ENCODE measurements at regions not wholly inside any gene's neighbourhood (a gene's known extent, or its start where the extent isn't known, plus 50 kb on each side); places are given as distances from the start of the nearest gene placed in this dataset.
"Not testable (repeated sequence)": the region's sequence is repeated elsewhere in the genome, so short reads cannot be mapped to it uniquely, and the experiment has no call there.

- DNase-seq (ENCODE audit: low spot score) = not testable (repeated sequence)
These were observed 323.0 kb upstream of the ATP10A start for GRCh38 chr15:26186138-26186537.

GRCh38 chr15:26182441-26182840, 319.3 kb upstream of the ATP10A start:
- no peak for DNase-seq (ENCODE audit: low spot score)

GRCh38 chr15:26179906-26180305, 316.8 kb upstream of the ATP10A start:
- DNase-seq (ENCODE audit: low spot score) = no peak

GRCh38 chr15:26178640-26179220, 315.6 kb upstream of the ATP10A start:
- no peak for DNase-seq (ENCODE audit: low spot score)

- no peak for DNase-seq (ENCODE audit: low spot score)
These were observed 314.7 kb upstream of the ATP10A start for GRCh38 chr15:26177816-26178215.

- DNase-seq (ENCODE audit: low spot score) = no peak
These were observed 313.7 kb upstream of the ATP10A start for GRCh38 chr15:26176831-26177230.

GRCh38 chr15:26171266-26171665, 308.1 kb upstream of the ATP10A start:
- DNase-seq (ENCODE audit: low spot score) = no peak

GRCh38 chr15:26166429-26166828, 303.3 kb upstream of the ATP10A start:
- no peak for DNase-seq (ENCODE audit: low spot score)

- no peak for DNase-seq (ENCODE audit: low spot score)
These were observed 302.4 kb upstream of the ATP10A start for GRCh38 chr15:26165546-26165945.

- no peak for DNase-seq (ENCODE audit: low spot score)
These were observed 297.2 kb upstream of the ATP10A start for GRCh38 chr15:26160343-26160742.

GRCh38 chr15:26158176-26158575, 295.0 kb upstream of the ATP10A start:
- DNase-seq (ENCODE audit: low spot score) = no peak

- no peak for DNase-seq (ENCODE audit: low spot score)
These were observed 294.0 kb upstream of the ATP10A start for GRCh38 chr15:26157081-26157480.

- DNase-seq (ENCODE audit: low spot score) = no peak
These were observed 292.9 kb upstream of the ATP10A start for GRCh38 chr15:26156051-26156450.

GRCh38 chr15:26148156-26148860, 285.2 kb upstream of the ATP10A start:
- no peak for DNase-seq (ENCODE audit: low spot score)

- no peak for DNase-seq (ENCODE audit: low spot score)
These were observed 283.1 kb upstream of the ATP10A start for GRCh38 chr15:26146202-26146601.

GRCh38 chr15:26145796-26146195, 282.7 kb upstream of the ATP10A start:
- no peak for DNase-seq (ENCODE audit: low spot score)

- DNase-seq (ENCODE audit: low spot score) = no peak
These were observed 281.7 kb upstream of the ATP10A start for GRCh38 chr15:26144836-26145235.

GRCh38 chr15:26143221-26143620, 280.1 kb upstream of the ATP10A start:
- no peak for DNase-seq (ENCODE audit: low spot score)

- no peak for DNase-seq (ENCODE audit: low spot score)
These were observed 271.7 kb upstream of the ATP10A start for GRCh38 chr15:26134812-26135211.

- no peak for DNase-seq (ENCODE audit: low spot score)
These were observed 271.0 kb upstream of the ATP10A start for GRCh38 chr15:26134152-26134551.

- no peak for DNase-seq (ENCODE audit: low spot score)
These were observed 269.7 kb upstream of the ATP10A start for GRCh38 chr15:26132811-26133210.

- no peak for DNase-seq (ENCODE audit: low spot score)
These were observed 266.7 kb upstream of the ATP10A start for GRCh38 chr15:26129852-26130251.

GRCh38 chr15:26128611-26129140, 265.5 kb upstream of the ATP10A start:
- DNase-seq (ENCODE audit: low spot score) = no peak

Measured in H4 (cell line).